ENCODE measurements at regions not wholly inside any gene's neighbourhood (a gene's known extent, or its start where the extent isn't known, plus 50 kb on each side); places are given as distances from the start of the nearest gene placed in this dataset.

DNA sequence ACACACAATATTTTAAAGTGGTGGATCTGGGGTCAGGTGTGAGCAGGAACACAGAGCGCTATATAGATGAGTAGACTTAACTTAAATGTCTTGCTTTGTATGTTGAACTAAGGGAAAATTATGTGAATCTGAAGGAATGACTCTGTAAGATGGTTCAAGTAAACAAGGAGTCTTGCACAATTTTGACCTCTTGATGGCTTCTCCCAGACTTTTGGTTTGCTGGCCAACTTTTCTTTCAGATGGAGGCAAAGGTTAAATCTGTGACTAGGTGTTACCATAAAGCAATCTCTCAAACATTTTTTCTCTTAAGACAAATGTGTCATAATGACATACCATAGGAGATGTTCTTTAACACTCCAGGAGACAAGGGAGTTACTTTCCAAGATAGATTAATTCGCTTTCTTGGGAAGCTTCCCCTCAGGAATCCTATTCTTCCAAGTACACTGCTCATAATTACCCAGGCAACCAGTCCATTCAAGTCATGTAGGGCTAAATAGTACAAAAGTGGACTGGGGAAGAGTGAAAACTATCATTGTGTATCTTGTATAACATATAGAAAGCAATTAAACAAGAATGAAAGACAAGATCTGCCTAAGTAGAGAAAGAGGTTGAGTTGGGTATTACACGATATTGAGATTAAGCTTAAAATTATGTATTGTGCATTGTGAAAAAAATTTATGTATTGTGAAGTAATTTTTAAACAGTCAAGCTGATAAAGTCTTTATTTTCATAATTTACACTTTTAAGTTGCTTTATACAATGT is 60.3 kb upstream of the SLC27A6 start:
- TF ChIP-seq RELA (CRISPR knock-in tag; IDR thresholded peaks at IDR 0.05) (no peak), YY1 (IDR thresholded peaks at IDR 0.05; ENCODE audit: insufficient read depth, insufficient replicate concordance, low read depth, low read length) (no peak), KLF9 (CRISPR knock-in tag; IDR thresholded peaks at IDR 0.05; ENCODE audit: low read depth) (no peak)
- TF ChIP-seq, protein P1, sequence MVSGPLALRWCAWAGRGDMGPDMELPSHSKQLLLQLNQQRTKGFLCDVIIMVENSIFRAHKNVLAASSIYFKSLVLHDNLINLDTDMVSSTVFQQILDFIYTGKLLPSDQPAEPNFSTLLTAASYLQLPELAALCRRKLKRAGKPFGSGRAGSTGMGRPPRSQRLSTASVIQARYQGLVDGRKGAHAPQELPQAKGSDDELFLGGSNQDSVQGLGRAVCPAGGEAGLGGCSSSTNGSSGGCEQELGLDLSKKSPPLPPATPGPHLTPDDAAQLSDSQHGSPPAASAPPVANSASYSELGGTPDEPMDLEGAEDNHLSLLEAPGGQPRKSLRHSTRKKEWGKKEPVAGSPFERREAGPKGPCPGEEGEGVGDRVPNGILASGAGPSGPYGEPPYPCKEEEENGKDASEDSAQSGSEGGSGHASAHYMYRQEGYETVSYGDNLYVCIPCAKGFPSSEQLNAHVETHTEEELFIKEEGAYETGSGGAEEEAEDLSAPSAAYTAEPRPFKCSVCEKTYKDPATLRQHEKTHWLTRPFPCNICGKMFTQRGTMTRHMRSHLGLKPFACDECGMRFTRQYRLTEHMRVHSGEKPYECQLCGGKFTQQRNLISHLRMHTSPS (CRISPR knock-in tag; IDR thresholded peaks at IDR 0.05; ENCODE audit: low read depth), result no peak
- TF ChIP-seq, protein P2, sequence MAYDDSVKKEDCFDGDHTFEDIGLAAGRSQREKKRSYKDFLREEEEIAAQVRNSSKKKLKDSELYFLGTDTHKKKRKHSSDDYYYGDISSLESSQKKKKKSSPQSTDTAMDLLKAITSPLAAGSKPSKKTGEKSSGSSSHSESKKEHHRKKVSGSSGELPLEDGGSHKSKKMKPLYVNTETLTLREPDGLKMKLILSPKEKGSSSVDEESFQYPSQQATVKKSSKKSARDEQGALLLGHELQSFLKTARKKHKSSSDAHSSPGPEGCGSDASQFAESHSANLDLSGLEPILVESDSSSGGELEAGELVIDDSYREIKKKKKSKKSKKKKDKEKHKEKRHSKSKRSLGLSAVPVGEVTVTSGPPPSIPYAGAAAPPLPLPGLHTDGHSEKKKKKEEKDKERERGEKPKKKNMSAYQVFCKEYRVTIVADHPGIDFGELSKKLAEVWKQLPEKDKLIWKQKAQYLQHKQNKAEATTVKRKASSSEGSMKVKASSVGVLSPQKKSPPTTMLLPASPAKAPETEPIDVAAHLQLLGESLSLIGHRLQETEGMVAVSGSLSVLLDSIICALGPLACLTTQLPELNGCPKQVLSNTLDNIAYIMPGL (CRISPR knock-in tag; IDR thresholded peaks at IDR 0.05; ENCODE audit: borderline replicate concordance in 1 of 2, low read depth in 1 of 2), result no peak
- TF ChIP-seq, protein P3, sequence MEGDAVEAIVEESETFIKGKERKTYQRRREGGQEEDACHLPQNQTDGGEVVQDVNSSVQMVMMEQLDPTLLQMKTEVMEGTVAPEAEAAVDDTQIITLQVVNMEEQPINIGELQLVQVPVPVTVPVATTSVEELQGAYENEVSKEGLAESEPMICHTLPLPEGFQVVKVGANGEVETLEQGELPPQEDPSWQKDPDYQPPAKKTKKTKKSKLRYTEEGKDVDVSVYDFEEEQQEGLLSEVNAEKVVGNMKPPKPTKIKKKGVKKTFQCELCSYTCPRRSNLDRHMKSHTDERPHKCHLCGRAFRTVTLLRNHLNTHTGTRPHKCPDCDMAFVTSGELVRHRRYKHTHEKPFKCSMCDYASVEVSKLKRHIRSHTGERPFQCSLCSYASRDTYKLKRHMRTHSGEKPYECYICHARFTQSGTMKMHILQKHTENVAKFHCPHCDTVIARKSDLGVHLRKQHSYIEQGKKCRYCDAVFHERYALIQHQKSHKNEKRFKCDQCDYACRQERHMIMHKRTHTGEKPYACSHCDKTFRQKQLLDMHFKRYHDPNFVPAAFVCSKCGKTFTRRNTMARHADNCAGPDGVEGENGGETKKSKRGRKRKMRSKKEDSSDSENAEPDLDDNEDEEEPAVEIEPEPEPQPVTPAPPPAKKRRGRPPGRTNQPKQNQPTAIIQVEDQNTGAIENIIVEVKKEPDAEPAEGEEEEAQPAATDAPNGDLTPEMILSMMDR (CRISPR knock-in tag; IDR thresholded peaks at IDR 0.05), result no peak

All from HepG2 (cell line).